GM12891 (cell line): ENCODE measurements at regions not wholly inside any gene's neighbourhood (a gene's known extent, or its start where the extent isn't known, plus 50 kb on each side); places are given as distances from the start of the nearest gene placed in this dataset.

Experiments
- POLR2A ChIP-seq: IDR thresholded peaks from 2 replicates; pipeline ENCODE4 v1.6.1; 2011; ENCODE audit warnings: low read depth, low read length, control low read depth
- POLR2AphosphoS5 ChIP-seq: IDR thresholded peaks from 2 replicates; pipeline ENCODE4 v1.6.1; 2011; ENCODE audit warnings: low read depth, low read length, control low read depth
- POU2F2 ChIP-seq: IDR thresholded peaks from 2 replicates; pipeline ENCODE4 v1.6.1; 2011; ENCODE audit warnings: low read depth, mild to moderate bottlenecking, control low read depth, low read length, moderate library complexity
- TAF1 ChIP-seq: IDR thresholded peaks from 2 replicates; pipeline ENCODE4 v1.6.1; 2011; ENCODE audit warnings: low read depth, low read length, control low read depth

- TF ChIP-seq POLR2A (no peak), POU2F2 (no peak), TAF1 (no peak), POLR2AphosphoS5 (no peak)
These were observed 1361.3 kb downstream of the PCDH9 start for GRCh38 chr13:65868884-65869283.
